SKM-1 treated with dmso at 0.1 percent for 144 hours (cell line): ENCODE measurements at regions not wholly inside any gene's neighbourhood (a gene's known extent, or its start where the extent isn't known, plus 50 kb on each side); places are given as distances from the start of the nearest gene placed in this dataset.
"Not testable (repeated sequence)": the region's sequence is repeated elsewhere in the genome, so short reads cannot be mapped to it uniquely, and the experiment has no call there.

ENCODE experiments used
- DNase-seq: peaks from one replicate; lab custom pipeline; 2025; ENCODE audit not compliant: unreplicated experiment; lab: John Stamatoyannopoulos, UW

- no peak for DNase-seq
Observed at GRCh38 chr11:100578831-100579311, 108.2 kb upstream of the ARHGAP42 start.

GRCh38 chr11:100581318-100581717, 105.8 kb upstream of the ARHGAP42 start:
- peak; percentile 34 for DNase-seq

GRCh38 chr11:100584201-100584985, 102.7 kb upstream of the ARHGAP42 start:
- DNase-seq: no peak

DNA sequence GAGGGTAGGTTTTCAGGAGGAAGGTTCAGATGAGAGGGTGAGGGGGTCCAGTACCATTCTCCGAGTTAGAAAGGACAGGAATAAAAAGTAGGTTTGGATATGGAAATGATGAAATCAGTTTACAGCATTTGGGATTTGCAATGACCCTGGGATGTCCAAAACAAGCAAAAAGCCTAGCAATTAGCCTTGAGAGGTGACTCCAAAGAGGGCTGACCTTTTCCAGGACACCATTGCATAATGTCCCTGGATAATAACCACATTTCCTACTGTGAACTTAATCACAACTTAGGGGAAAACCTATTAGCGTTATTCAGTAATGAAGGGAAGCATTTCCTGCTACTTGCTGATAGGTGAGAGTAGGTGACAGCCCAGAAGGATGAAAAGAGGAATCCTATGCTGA, 101.4 kb upstream of the ARHGAP42 start:
- DNase-seq: no peak

GRCh38 chr11:100586361-100587101, 100.6 kb upstream of the ARHGAP42 start:
- no peak for DNase-seq

DNA sequence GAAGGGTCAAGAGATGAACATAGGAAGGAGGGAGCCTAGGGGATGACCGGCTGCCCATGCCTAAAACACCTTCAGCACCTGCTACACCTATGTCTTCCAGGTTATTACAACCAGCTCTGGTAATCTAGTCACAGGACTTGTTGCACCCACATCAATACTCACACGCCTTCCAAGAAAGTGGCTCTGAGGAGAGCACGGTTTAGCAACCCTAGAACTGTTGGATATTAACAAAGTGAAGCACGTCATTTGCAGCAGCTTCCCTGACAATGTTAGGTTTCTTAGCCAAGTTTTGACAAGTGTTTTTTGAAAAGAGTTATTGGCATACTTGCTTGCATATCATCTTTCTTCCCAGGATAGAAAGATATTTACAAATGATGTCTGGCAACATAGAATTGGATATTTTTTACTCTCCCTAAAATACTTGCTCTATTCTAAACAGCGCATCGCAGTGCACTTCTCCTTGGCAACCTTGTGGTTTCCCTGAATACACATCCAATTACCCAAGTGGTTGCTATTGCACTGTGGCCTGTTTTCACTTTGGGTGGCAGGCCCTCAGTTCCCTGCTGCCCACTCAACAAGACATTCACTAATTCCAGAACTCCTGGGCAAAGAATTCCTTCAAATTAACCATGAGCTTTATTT, 94.3 kb upstream of the ARHGAP42 start:
- DNase-seq: no peak

DNA sequence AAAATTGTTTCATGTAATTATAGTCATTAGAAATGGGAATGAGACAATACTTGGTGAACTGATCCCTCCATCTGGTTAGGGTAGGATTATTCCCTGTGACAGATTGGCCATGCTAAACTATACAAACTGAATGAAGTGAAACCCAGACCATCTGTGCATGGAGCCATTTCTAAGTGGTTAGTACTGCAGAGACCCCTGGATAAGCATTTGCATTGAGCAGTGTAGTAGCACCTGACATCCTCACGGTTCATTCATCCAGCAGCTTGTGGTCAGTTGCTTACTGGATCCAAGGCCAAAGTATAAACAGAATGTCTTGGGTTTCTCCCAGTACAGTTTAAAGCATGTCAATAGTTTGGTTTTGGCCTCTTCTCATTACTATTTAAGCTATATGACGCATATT, 93.8 kb upstream of the ARHGAP42 start:
- DNase-seq: no peak

- no peak for DNase-seq
Observed at GRCh38 chr11:100594320-100594719, 92.8 kb upstream of the ARHGAP42 start.

GRCh38 chr11:100600941-100601340, 86.1 kb upstream of the ARHGAP42 start:
- no peak for DNase-seq

GRCh38 chr11:100602716-100603115, 84.4 kb upstream of the ARHGAP42 start:
- no peak for DNase-seq

- not testable (repeated sequence) for DNase-seq
Observed at GRCh38 chr11:100607761-100608160, 79.3 kb upstream of the ARHGAP42 start.

DNA sequence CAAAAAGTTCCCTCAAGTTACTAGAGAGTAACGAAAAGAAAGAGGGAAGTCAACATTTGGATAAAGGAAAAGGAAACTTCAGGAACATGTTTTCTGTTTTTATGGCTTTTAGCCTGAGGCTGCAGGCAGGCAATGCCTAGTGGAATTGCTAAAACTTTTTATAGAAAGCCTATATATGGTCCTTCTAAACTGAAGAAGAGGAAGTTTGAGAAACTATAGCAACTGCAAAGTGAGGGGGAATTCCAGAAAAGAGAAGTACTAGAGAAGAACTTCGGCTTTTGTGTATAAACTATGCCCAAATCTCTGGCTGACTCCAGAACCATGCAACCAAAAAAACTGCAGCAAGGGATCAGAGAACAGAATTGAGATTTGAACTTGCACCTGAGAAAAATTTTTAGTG, 74.3 kb upstream of the ARHGAP42 start:
- peak; percentile 85 for DNase-seq

- DNase-seq: no peak
Observed at GRCh38 chr11:100618914-100619313, 68.2 kb upstream of the ARHGAP42 start.

- no peak for DNase-seq
Observed at GRCh38 chr11:100619484-100619883, 67.6 kb upstream of the ARHGAP42 start.

GRCh38 chr11:100622404-100622803, 64.7 kb upstream of the ARHGAP42 start:
- no peak for DNase-seq

- no peak for DNase-seq
Observed at GRCh38 chr11:100624346-100624745, 62.7 kb upstream of the ARHGAP42 start.

GRCh38 chr11:100625041-100625440, 62.0 kb upstream of the ARHGAP42 start:
- DNase-seq: no peak

GRCh38 chr11:100629671-100630070, 57.4 kb upstream of the ARHGAP42 start:
- DNase-seq: no peak

DNA sequence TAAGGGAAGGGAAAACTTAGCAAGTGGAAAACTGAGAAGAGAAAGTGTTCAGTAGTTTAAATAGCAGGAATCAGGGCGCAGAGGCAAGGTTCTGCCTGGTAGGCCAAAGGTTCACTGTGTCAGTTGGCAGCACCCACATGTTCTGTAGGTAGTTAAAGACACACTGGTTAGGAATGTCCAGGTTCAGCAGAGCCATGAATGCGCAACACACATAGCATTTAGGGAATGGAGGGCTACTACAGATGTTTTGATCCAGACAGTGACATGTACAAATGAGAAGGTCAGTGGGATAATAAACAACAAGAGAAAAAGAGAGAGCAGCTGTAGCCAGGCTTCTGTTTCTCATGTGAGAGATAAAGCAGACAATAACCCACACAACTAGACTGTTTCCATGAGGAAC, 56.2 kb upstream of the ARHGAP42 start:
- no peak for DNase-seq

DNA sequence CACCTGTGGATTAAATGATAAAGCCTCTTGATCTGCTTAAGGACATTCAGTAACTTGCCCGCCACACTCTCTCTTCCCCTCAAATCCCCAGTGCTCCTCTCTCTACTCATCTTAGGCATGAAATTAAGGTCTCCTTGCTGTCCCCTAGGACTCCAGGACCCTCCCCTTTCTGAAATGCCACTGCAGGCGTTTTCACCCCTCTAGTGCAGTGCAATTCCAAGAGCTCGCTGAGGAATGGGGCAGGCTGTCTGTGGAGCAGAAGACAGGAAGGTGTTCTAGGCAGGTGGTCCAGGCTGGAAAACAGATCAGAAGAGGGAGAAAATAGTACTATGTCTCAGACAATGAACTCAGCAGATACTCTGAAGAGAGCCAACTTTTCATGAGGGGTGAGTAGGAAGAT, 55.8 kb upstream of the ARHGAP42 start:
- no peak for DNase-seq

- DNase-seq: no peak
Observed at GRCh38 chr11:100632941-100633452, 54.1 kb upstream of the ARHGAP42 start.

DNA sequence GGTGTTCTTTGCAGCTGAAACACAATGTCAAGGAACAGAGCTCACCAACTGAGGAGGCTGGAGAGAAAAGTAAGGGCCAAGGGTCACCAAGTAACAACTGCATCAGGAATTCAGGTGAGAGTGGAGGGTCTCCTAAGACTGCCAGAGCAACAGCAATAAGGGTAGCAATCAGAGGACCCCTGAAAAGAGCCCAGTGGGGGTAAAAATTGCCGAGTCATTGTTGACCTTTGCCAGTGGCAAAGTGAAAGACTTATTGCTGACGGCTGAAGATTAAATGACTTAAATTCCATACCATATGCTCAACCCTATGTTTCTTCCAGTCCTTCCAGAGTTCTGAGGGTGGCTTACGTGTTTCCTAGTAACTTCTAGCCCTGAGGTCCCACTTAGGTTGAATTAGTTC, 51.9 kb upstream of the ARHGAP42 start:
- DNase-seq: no peak
